Head of caudate nucleus (tissue), 42 donors: ENCODE measurements at regions not wholly inside any gene's neighbourhood (a gene's known extent, or its start where the extent isn't known, plus 50 kb on each side); places are given as distances from the start of the nearest gene placed in this dataset.
"Not testable (repeated sequence)": the region's sequence is repeated elsewhere in the genome, so short reads cannot be mapped to it uniquely, and the experiment has no call there.

Source experiments
- DNase-seq, 42 donors: peaks; one replicate each; pipeline versions ENCODE4 v3.0.0 to v3.0.0-alpha.2; 2020 to 2021; ENCODE audit warnings: mixed read lengths in 7 of 42
- intact Hi-C: fragments of 100-400 bp; cut with DNase I; formaldehyde crosslinking; loops from one replicate; pipeline ENCODE4 v1.15.0; 2022

DNA sequence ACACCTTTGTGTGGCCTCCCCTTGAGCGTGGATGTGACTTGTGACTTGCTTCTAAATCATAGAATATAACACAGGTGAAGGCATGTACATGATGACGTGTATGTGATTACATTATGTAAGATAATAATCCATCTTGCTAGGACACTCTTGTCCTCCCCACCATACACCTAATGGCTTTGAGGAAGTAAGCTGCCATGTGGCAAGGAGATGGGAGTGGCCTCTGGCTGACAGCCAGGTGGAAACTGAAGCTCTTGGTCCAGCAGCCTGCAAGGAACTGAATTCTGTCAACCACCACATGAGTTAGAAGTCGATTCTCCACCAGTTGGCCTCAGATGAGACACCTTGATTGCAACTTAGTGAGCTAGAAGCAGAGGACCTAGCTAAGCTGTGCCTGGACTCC is 67.4 kb upstream of the ELN start:
- intact Hi-C loops = no loop called here
- DNase-seq = peak in 1 of 42 donors; percentile 39

DNA sequence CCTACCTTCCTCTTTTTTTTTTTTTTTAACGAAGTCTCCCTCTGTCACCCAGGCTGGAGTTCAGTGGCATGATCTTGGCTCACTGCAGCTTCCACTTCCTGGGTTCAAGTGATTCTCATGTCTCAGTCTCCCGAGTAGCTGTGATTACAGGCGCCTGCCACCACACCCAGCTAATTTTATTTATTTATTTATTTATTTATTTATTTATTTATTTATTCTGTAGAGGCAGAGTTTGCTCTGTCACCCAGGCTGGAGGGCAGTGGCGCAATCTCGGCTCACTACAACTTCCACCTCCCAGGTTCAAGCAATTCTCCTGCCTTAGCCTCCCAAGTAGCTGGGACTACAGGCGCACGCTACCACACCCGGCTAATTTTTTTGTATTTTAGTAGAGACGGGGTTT is 66.0 kb upstream of the ELN start:
- DNase-seq, intact Hi-C loops: not testable (repeated sequence)

DNA sequence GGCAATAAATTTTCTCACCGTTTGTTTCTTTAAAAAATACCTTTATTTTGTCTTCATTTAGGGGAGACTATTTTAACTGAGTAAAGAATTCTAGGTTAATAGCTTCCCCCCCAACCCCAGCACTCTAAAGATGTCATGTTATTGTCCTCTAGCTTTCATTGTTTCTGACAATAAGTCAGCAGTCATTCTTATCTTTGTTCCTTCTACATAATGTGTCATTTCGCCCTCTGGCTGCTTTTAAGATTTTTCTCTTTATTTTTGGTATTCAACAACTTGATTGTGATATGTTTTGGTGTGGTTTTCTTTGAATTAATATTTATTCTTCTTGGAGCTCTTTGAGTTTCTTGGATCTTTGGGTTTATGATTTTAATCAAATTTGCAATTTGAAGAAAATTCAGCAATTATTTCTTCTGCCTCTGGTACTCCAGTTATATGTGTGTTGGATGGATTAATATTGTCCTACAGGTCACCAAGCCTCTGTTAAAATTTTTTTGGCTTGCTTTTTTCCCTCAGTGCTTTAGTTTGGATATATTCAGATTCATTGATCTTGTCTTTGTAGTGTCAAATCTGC is 64.6 kb upstream of the ELN start:
- intact Hi-C loops = no loop called here
- DNase-seq = no peak

DNA sequence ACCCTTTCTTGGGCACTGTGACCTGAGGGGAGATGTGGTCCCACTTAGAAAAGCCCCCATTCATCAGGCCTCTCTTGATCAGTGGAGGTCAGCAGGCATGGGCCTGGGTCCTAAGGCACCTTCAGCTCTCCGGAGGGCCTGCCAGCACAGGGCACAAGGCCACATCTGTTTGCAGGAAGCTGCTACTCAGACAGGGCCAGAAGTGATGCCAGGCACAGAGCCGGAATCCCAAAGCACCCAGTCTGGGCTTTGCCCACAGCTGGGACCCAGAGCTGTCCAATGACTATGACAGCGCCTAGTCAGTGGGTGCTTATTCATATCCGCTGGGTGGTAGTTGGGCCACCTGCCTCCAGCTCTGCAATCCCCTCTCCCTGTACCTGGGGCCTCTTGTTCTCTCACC is 63.2 kb upstream of the ELN start:
- intact Hi-C loops = no loop called here
- DNase-seq = peak in 2 of 42 donors; percentile 5 to 13

DNA sequence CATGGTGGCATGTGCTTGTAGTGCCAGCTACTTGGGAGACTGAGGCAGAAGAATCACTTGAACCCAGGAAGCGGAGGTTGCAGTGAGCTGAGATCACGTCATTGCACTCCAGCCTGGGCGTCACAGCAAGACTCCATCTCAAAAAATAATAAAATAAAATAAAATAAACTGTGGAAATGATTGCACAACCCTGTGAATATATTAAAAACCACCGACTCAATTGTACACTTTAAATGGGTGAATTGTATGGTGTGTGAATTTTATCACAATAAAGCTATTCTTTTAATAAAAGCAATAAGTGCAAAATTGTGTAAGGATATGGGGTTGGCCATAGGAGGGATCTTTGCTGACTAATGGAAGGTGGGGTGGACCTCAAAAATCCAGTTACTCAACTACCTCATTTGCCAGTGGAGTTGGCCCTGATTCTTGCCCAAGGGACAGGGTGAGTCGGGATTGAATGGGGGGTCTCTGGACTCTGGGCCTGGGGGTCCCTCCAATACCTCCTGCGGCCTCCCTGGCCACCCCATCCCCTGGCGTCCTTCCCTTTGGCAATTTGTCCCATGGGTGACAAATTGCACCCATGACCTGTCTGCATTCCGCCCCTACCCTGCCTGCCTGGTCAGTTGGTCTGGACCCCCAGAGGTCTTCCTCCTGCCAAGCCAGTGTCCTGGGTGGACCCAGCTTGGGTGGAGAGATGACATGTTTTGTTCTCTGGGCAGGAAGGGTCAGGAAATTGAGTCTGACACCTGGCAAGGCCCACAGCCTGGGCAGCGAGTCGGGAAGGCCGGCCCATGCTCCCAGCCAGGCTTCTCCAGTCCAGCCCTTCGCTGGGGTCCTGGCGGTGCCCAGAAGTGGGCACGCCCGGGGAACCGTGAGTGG is 61.7 kb upstream of the ELN start:
- intact Hi-C loops = no loop called here
- peak in 3 of 42 donors; percentile 2 to 28 (median 25) for DNase-seq

DNA sequence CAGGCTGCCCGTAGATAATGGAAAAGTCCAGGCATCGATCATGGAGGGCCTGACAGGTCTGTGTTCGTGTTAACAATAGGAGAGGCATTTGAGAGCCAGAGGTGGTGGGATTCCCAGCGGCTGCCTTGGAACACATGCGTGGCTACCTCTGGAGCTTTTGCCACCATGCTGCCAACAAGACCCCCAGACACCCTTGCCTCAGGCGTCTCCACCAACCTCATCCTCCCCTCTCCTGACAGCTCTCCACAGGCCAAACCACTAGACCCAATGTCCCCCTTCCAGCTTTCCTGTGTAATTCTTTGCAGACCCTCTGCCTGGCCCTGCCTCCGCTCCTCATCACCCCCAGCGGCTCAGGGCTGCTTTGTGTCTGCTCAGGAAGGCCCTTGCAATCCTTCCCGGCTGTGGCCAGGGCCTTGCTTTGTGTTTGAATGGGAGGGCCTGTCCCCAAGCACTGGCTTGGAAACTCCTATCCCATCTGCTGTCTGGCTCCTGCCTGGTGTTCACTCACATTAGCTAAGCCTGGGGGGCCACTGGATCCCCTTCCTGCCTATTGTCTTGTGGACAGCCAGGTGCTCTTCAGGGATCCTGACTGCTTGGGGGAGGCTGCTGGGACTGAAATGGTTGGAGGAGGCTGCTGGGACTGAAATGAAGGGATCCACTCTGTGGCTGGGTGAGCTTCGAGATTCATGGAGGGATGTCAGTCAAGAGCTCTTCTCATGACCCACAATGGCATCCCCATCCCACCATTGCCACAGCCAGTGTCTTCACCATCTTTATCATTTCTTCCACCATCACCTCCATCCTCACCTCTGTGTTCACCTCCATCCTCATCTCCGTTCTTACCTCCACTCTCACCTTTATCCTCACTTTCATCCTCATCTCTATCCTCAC is 60.8 kb upstream of the ELN start:
- intact Hi-C loops = no loop called here
- DNase-seq = peak in 5 of 42 donors; percentile 4 to 33 (median 8)

DNA sequence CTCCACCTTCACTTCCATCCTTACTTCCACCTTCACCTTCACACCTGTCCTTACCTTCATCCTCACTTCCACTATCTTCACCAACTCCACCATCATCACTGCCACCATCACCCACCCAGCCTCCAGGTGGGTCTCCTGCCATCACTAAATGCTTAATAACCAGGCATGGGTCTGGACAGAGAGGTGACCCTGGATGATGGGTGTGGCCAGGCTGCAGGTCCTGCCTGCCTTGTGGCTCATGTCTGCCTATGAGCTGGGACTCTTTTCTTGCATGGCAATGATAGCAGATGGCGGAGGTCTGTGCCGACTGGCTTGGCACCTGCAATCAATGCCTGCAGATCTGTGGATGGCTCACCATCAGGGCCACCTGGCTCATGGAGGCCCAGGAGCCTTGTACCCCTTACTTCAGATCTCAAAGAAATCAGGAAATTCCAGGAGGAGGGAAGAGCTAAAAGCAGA is 60.1 kb upstream of the ELN start:
- intact Hi-C loops = no loop called here
- peak in 5 of 42 donors; percentile 4 to 22 (median 4) for DNase-seq

DNA sequence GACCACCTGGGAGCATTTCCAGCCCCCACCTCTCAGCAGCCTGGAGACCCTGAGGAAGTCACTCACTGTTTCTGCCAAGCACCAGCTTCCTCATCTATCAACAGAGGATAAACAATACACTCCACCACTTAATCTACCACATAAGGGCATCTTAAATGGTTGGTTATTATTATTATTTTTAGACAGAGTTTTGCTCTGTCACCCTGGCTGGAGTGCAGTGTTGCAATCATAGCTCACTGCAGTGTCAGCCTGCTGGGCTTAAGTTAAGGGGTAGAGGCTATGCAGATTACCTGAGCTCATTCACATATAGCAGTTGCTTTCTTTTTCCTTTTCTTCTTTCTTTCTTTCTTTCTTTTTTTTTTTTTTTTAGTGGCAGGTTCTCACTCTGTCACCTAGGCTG is 59.5 kb upstream of the ELN start:
- peak in 2 of 42 donors; percentile 2 to 7 for DNase-seq
- intact Hi-C loops = no loop called here

DNA sequence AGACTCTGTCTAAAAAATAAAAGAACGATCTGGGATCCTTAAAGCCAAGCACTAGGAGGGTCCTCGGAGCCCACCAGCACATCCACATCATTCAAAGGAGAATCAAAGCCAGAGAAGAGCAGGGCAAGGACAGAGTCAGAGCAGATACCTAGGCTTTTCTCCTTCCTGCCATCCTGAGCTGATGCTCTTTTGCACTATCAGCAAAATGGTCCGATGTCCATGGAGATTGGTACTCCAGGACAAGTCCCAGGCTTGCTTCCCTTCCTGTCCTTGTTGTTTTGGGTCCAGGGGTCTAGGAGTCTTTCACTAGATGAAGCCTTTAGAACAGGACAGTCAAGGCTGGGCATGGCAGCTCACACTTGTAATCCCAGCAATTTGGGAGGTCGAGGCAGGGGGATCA is 58.0 kb upstream of the ELN start:
- DNase-seq = peak in 1 of 42 donors; percentile 15
- intact Hi-C loops = no loop called here

DNA sequence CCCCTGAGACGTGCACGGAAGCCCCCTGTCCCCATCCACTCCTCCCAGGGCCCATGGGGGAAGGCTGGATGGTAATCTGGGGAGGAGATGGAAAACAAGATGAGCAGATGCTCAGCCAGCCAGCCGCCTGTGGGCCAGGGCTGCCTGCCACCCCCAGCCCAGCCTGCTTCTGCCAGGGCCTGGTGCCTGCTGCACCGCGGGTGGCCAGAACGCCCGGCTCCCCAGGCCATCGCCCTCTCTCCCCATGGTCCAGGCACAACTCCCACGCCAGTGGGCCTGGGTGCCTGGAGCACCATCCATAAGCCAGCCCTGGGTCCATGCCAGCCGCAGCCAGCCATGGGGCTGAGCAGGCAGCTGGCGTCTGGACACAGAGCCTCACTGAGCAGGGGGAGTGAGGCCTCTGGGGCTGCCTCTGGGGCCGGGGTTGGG is 57.2 kb upstream of the ELN start:
- intact Hi-C loops = no loop called here
- peak in 17 of 42 donors; percentile 10 to 56 (median 28) for DNase-seq

DNA sequence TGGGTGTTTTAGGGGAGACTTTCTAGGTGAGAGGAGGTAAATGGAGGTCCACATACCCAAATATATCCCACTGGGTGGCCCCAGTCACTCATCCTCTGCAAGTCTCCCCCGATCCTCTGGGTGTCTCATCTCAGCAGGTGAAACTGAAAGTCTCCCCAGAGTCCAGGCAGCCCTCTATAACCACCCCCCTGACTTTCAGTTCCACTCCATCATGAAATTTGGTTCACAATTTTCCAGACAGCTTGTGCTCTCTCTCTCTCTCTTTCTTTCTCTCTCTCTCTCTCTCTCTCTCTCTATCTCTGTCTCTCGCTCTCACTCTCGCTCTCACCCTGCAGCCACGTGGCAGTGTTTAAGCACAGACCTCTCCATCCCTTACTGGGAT is 56.7 kb upstream of the ELN start:
- intact Hi-C loops = no loop called here
- peak in 5 of 42 donors; percentile 4 to 33 (median 18) for DNase-seq

DNA sequence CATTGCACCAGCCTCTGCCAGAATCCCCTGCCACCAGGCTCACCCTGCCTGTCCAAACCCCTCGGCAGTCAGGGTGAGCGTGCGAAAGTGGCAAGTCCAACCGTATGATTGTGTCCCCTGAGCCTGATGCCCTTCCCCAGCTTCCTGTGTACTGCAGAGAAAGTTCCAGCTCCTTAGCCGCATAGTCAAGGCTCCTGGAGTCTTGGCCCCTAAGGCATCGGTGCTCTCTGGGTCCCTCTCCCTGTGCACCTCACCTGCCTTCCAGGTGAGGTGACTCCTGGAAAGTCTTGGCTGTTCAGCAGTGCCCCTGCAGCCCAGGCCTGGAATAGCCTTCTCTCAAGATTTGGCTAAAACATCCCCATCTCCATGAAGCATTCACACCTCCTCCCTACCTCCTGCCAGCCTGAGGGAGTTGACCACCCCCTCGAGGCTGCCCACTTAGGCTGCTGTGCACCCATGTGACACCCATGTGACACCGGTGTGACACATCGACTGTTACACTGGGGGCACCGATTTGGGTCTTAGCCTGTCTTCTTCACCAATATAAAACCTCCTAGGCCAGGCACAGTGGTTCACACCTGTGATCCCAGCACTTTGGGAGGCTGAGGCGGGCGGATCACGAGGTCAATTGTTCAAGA is 56.1 kb upstream of the ELN start:
- peak in 7 of 42 donors; percentile 1 to 34 (median 14) for DNase-seq
- intact Hi-C loops = no loop called here

DNA sequence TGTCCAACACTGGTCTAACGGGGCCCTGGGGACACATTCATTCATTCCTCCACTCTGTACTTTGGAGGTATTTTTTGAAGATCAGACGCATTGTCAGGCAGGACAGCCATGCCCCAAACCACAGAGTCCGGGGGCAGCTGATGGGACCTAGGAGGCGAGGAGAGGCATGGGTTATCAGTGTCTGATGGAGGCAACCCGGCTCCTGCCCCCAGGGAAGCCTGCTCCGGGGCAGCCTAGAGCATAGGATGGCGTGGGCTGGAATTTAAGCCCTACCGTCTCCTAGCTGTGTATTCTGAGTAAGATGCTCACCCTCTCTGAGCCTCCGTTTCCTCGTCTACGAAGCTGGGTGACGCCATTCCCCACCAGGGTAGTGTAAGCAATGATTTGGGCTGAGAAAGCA is 55.4 kb upstream of the ELN start:
- intact Hi-C loops = no loop called here
- DNase-seq = peak in 4 of 42 donors; percentile 4 to 23 (median 13)

DNA sequence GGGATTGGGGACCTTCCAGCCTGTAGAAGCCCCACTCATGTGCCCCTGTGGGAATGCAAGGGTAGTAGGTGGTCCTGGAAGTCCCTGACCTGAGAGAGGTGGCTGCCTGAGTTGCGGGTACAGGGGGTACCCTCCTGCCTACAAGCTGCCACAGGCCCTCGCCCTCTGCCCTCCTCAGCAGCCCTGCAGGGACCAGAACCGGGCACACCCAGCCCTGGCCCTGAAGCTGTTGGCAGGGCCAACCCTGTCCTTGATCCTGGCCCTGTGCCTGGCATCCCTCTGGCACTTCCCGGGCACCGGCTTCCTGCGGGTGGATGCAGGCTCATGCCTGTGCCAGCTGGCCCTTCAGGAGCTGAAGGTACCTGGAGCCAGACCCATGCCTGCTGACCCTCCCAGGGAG is 54.9 kb upstream of the ELN start:
- DNase-seq = peak in 16 of 42 donors; percentile 14 to 61 (median 31)
- intact Hi-C loops = no loop called here

DNA sequence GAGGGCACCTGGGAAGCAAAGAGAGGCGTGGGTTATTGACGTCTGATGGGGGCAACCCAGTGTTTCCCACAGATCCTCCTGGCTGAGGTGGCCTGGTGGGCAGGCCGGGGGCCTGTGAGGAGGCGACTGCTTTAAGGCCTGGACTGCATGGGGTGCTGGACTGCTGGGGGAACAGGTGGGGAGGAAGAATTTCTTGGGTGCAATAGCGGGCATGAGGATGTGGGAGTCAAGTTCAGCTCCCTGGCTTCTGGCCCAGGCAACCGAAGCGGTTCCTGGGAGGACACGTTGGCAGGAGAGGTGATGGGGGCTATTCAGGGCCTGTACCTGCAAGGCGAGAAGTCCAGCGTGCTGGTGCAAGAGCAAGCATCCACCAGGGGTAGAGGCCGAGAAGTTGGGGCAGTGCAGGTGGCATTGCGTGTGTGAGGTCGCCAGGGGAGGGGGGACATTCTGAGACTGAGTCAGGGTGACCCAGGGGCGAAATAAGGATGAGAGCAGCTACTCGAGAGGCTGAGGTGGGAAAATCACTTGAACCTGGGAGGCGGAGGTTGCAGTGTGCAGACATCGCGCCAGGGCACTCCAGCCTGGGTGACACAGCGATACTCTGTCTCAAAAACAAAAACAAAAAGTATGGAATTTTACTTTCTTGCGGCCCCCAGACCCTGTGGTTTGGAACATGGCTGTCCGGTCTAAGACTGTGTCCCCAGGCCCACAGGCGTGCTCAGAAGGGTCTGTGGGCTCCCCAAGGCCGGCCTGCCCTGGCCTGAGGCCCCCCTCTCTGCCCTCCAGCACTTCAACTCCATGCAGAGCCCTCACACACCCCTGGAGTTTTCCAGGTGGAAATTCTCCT is 53.6 kb upstream of the ELN start:
- peak in 8 of 42 donors; percentile 3 to 18 (median 10) for DNase-seq
- intact Hi-C loops = no loop called here

DNA sequence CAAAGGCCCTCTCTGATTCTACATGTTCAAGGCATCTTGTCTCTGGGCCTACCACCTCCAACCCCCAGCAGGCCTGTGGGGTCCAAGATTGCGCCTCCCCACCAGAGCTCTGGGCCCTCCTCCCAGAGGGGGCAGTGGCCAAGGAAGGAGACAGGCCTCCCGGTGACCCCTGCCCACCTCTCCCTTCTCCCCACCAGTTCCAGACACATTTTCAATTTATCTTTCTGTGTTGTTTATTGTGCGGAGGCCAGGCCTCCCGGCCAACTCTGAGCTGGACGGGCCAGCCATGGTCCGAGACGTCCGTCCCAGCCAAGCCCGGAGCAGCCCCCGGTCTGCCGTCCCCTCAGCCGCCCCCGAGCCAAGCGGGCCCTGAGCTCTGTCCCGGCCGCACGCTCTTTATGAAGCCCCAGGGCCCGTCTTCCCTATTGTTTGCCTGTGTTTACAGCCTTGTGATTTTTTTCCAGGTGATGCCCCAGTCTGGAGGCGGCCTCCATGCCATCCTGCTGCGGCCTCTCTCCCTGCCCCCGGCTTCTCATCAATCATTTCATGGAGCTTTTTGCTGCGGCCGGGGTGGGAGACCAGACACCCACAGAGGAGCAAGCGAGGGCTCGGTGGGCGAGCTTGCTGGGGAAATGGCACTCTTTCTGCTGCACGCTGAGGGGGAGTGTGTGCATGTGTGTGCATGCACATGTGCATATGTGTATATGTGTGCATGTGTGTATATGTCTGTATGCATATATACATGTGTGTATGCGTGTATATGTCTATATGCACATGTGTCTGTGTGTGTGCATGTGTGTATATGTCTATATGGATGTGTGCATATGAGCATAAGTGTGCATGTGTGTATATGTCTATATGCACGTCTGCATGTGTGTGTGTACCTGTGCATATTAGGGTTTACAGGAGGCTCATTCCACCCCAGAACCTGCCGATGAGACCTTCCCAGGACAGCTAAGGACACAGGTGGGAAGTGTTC is 52.7 kb upstream of the ELN start:
- intact Hi-C loops = no loop called here

More for the DNA sequence above, 52.7 kb upstream of the ELN start:
- DNase-seq = peak in 8 of 42 donors; percentile 6 to 32 (median 10)
